Endothelial cell of umbilical vein (primary cell): ENCODE measurements at regions not wholly inside any gene's neighbourhood (a gene's known extent, or its start where the extent isn't known, plus 50 kb on each side); places are given as distances from the start of the nearest gene placed in this dataset.

ENCODE experiments used
- EZH2 ChIP-seq: IDR thresholded peaks from 2 replicates; pipeline ENCODE4 v1.6.1; 2012; ENCODE audit warnings: borderline replicate concordance, low read depth, mild to moderate bottlenecking, moderate library complexity, low read length, inconsistent platforms; ENCODE audit not compliant: severe bottlenecking
- JUN ChIP-seq: IDR thresholded peaks from 2 replicates; pipeline ENCODE4 v1.6.1; 2011; ENCODE audit warnings: borderline replicate concordance, low read depth; ENCODE audit not compliant: insufficient read length, insufficient read depth
- POLR2A ChIP-seq: IDR thresholded peaks from 2 replicates; pipeline ENCODE4 v1.6.1; 2012; ENCODE audit warnings: low read depth, mild to moderate bottlenecking, control low read depth, low read length
- POLR2AphosphoS5 ChIP-seq: IDR thresholded peaks from 2 replicates; pipeline ENCODE4 v1.6.1; 2012; ENCODE audit warnings: low read depth, mild to moderate bottlenecking, control low read depth, low read length, moderate library complexity; ENCODE audit not compliant: insufficient read depth
- TF ChIP-seq, protein P1 (sequence below), 2 donors: IDR thresholded peaks; 1 replicate in 1 of 2; 2 replicates in 1 of 2; pipeline ENCODE4 v1.5.1; 2011; ENCODE audit warnings: low read length in 2 of 2, mild to moderate bottlenecking in 2 of 2, moderate library complexity in 2 of 2, control low read depth in 1 of 2, inconsistent platforms in 1 of 2, low read depth in 1 of 2; ENCODE audit not compliant: insufficient read depth in 1 of 2; ENCODE audit errors: extremely low read depth in 1 of 2

DNA sequence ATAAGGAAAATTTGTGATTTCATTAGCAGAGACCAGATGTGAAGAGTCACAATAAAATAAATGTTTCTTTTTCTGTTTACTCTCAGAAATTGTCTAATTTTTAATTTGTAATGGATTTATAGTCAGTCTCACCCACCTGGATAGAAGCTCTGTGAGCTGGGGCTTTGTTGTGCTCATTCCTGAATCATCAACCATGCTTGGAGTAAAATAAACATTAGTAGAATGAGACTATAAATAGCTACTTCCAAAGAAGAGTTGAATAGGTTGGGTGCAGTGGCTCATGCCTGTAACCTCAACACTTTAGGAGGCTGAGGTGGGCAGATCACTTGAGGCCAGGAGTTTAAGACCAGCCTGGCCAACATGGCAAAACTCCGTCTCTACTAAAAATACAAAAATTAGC, 185.3 kb upstream of the FBXO33 start:
- TF ChIP-seq, protein P1, sequence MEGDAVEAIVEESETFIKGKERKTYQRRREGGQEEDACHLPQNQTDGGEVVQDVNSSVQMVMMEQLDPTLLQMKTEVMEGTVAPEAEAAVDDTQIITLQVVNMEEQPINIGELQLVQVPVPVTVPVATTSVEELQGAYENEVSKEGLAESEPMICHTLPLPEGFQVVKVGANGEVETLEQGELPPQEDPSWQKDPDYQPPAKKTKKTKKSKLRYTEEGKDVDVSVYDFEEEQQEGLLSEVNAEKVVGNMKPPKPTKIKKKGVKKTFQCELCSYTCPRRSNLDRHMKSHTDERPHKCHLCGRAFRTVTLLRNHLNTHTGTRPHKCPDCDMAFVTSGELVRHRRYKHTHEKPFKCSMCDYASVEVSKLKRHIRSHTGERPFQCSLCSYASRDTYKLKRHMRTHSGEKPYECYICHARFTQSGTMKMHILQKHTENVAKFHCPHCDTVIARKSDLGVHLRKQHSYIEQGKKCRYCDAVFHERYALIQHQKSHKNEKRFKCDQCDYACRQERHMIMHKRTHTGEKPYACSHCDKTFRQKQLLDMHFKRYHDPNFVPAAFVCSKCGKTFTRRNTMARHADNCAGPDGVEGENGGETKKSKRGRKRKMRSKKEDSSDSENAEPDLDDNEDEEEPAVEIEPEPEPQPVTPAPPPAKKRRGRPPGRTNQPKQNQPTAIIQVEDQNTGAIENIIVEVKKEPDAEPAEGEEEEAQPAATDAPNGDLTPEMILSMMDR (IDR thresholded peaks at IDR 0.05; ENCODE audit: extremely low read depth in 1 of 2, insufficient read depth in 1 of 2, low read depth in 1 of 2, low read length in 2 of 2): no peak
- TF ChIP-seq POLR2A (no peak), JUN (no peak), POLR2AphosphoS5 (no peak), EZH2 (no peak)
